ENCODE measurements at regions not wholly inside any gene's neighbourhood (a gene's known extent, or its start where the extent isn't known, plus 50 kb on each side); places are given as distances from the start of the nearest gene placed in this dataset.

GRCh38 chr14:38394767-38395166, 138.9 kb upstream of the CLEC14A start:
- ChIA-PET POLR2A (no interaction called here), CTCF (no interaction called here)
- no peak for DNase-seq (ENCODE audit: extremely low spot score)
- TF ChIP-seq ARNT (IDR thresholded peaks at IDR 0.05) (no peak), BHLHE40 (IDR thresholded peaks at IDR 0.05; ENCODE audit: borderline replicate concordance) (no peak), FOXM1 (IDR thresholded peaks at IDR 0.05; ENCODE audit: borderline replicate concordance) (no peak), HDGF (IDR thresholded peaks at IDR 0.05; ENCODE audit: borderline replicate concordance) (no peak), SP1 (IDR thresholded peaks at IDR 0.05) (no peak), ELF4 (IDR thresholded peaks at IDR 0.05) (no peak), CTBP1 (IDR thresholded peaks at IDR 0.05; ENCODE audit: borderline replicate concordance) (no peak), PKNOX1 (IDR thresholded peaks at IDR 0.05) (no peak), NFRKB (IDR thresholded peaks at IDR 0.05) (no peak), SUZ12 (IDR thresholded peaks at IDR 0.05) (no peak), L3MBTL2 (conservative IDR thresholded peaks at IDR 0.05) (no peak), LEF1 (IDR thresholded peaks at IDR 0.05; ENCODE audit: borderline replicate concordance) (no peak), FOXK2 (IDR thresholded peaks at IDR 0.05) (no peak), FOXA1 (IDR thresholded peaks at IDR 0.05) (no peak), TARDBP (IDR thresholded peaks at IDR 0.05) (no peak), ZNF384 (IDR thresholded peaks at IDR 0.05) (no peak)

GRCh38 chr14:38394064-38394463, 138.2 kb upstream of the CLEC14A start:
- CTCF ChIA-PET: no interaction called here
- POLR2A ChIA-PET: no interaction called here
- DNase-seq (ENCODE audit: extremely low spot score): no peak
- no peak for TF ChIP-seq FOXK2 (IDR thresholded peaks at IDR 0.05)
- no peak for TF ChIP-seq HDGF (IDR thresholded peaks at IDR 0.05; ENCODE audit: borderline replicate concordance)
- no peak for TF ChIP-seq ZNF384 (IDR thresholded peaks at IDR 0.05)
- no peak for TF ChIP-seq NFRKB (IDR thresholded peaks at IDR 0.05)
- no peak for TF ChIP-seq BHLHE40 (IDR thresholded peaks at IDR 0.05; ENCODE audit: borderline replicate concordance)
- no peak for TF ChIP-seq CTBP1 (IDR thresholded peaks at IDR 0.05; ENCODE audit: borderline replicate concordance)
- TF ChIP-seq ELF4 (IDR thresholded peaks at IDR 0.05): no peak
- TF ChIP-seq FOXM1 (IDR thresholded peaks at IDR 0.05; ENCODE audit: borderline replicate concordance): no peak
- no peak for TF ChIP-seq L3MBTL2 (conservative IDR thresholded peaks at IDR 0.05)
- TF ChIP-seq ARNT (IDR thresholded peaks at IDR 0.05): no peak
- TF ChIP-seq PKNOX1 (IDR thresholded peaks at IDR 0.05): no peak
- no peak for TF ChIP-seq FOXA1 (IDR thresholded peaks at IDR 0.05)
- TF ChIP-seq TARDBP (IDR thresholded peaks at IDR 0.05): no peak
- TF ChIP-seq SP1 (IDR thresholded peaks at IDR 0.05): no peak

GRCh38 chr14:38391334-38391733, 135.4 kb upstream of the CLEC14A start:
- ChIA-PET POLR2A (no interaction called here), CTCF (no interaction called here)
- TF ChIP-seq FOXK2 (IDR thresholded peaks at IDR 0.05): no peak
- no peak for TF ChIP-seq BHLHE40 (IDR thresholded peaks at IDR 0.05; ENCODE audit: borderline replicate concordance)
- no peak for TF ChIP-seq CTBP1 (IDR thresholded peaks at IDR 0.05; ENCODE audit: borderline replicate concordance)
- no peak for TF ChIP-seq PKNOX1 (IDR thresholded peaks at IDR 0.05)
- no peak for TF ChIP-seq ELF4 (IDR thresholded peaks at IDR 0.05)
- TF ChIP-seq TARDBP (IDR thresholded peaks at IDR 0.05): no peak
- no peak for DNase-seq (ENCODE audit: extremely low spot score)

DNA sequence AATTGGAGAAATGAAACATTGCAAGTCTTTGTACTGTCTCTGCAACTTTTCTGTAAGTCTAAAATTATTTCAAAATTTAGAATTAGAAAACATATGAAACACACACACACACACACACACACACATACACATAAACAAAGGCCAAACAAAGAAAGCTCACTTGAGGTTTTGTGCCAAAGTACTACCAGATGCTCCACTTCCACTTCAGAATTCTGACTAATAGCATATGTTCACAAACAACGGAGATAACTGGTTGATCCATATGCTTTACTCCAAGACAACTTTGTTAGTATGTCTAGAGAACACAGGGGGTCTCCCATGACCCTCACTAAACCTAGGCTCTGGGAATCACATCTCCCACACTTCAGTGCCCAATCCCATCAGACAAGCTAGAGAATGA, 133.8 kb upstream of the CLEC14A start:
- ChIA-PET POLR2A (no interaction called here), CTCF (interaction anchor here (0.6 kb wide), 1 partner anchor 41 kb away, joined by 3 read pairs; no protein-coding TSS in a partner anchor)
- no peak for DNase-seq (ENCODE audit: extremely low spot score)
- TF ChIP-seq NFRKB (IDR thresholded peaks at IDR 0.05) (no peak), BHLHE40 (IDR thresholded peaks at IDR 0.05; ENCODE audit: borderline replicate concordance) (no peak), ELF4 (IDR thresholded peaks at IDR 0.05) (no peak), SP1 (IDR thresholded peaks at IDR 0.05) (no peak), FOXA1 (IDR thresholded peaks at IDR 0.05) (no peak), L3MBTL2 (conservative IDR thresholded peaks at IDR 0.05) (no peak), TARDBP (IDR thresholded peaks at IDR 0.05) (no peak), FOXK2 (IDR thresholded peaks at IDR 0.05) (no peak), SUZ12 (IDR thresholded peaks at IDR 0.05) (no peak), CTBP1 (IDR thresholded peaks at IDR 0.05; ENCODE audit: borderline replicate concordance) (no peak), HDGF (IDR thresholded peaks at IDR 0.05; ENCODE audit: borderline replicate concordance) (no peak), FOXM1 (IDR thresholded peaks at IDR 0.05; ENCODE audit: borderline replicate concordance) (no peak), ARNT (IDR thresholded peaks at IDR 0.05) (no peak), ZNF384 (IDR thresholded peaks at IDR 0.05) (no peak), PKNOX1 (IDR thresholded peaks at IDR 0.05) (no peak), LEF1 (IDR thresholded peaks at IDR 0.05; ENCODE audit: borderline replicate concordance) (no peak)

- no peak for TF ChIP-seq LEF1 (IDR thresholded peaks at IDR 0.05; ENCODE audit: borderline replicate concordance)
- TF ChIP-seq SP1 (IDR thresholded peaks at IDR 0.05): no peak
- no peak for TF ChIP-seq FOXA1 (IDR thresholded peaks at IDR 0.05)
- TF ChIP-seq PKNOX1 (IDR thresholded peaks at IDR 0.05): no peak
- TF ChIP-seq ARNT (IDR thresholded peaks at IDR 0.05): no peak
- no peak for TF ChIP-seq TARDBP (IDR thresholded peaks at IDR 0.05)
- no peak for TF ChIP-seq FOXK2 (IDR thresholded peaks at IDR 0.05)
- TF ChIP-seq ZNF384 (IDR thresholded peaks at IDR 0.05): no peak
- no peak for TF ChIP-seq SUZ12 (IDR thresholded peaks at IDR 0.05)
- TF ChIP-seq FOXM1 (IDR thresholded peaks at IDR 0.05; ENCODE audit: borderline replicate concordance): no peak
- no peak for TF ChIP-seq NFRKB (IDR thresholded peaks at IDR 0.05)
- no peak for TF ChIP-seq L3MBTL2 (conservative IDR thresholded peaks at IDR 0.05)
- TF ChIP-seq HDGF (IDR thresholded peaks at IDR 0.05; ENCODE audit: borderline replicate concordance): no peak
- TF ChIP-seq CTBP1 (IDR thresholded peaks at IDR 0.05; ENCODE audit: borderline replicate concordance): no peak
- no peak for TF ChIP-seq ELF4 (IDR thresholded peaks at IDR 0.05)
- no peak for TF ChIP-seq BHLHE40 (IDR thresholded peaks at IDR 0.05; ENCODE audit: borderline replicate concordance)
- ChIA-PET CTCF (no interaction called here), POLR2A (no interaction called here)
- DNase-seq (ENCODE audit: extremely low spot score): no peak
Observed at GRCh38 chr14:38387821-38388220, 131.9 kb upstream of the CLEC14A start.
